Endothelial cell of umbilical vein (primary cell): ENCODE measurements at regions not wholly inside any gene's neighbourhood (a gene's known extent, or its start where the extent isn't known, plus 50 kb on each side); places are given as distances from the start of the nearest gene placed in this dataset.

ENCODE experiments used
- BruUV-seq: library from RNA; stranded (reverse); fragments of 400-500 nt; replicated peaks from 2 replicates; lab custom pipeline; 2021; lab: Mats Ljungman, UMichigan
- CTCF ChIA-PET: fragments of 300-600, 350-600 bp; sonication (Branson Sonifier 250); formaldehyde crosslinking; loops from one replicate; lab custom pipeline; 2021; ENCODE audit warnings: antibody characterized with exemption, inconsistent platforms; lab: Charles Lee
- POLR2A ChIA-PET: fragments of 300-600, 350-600 bp; sonication (Branson Sonifier 250); formaldehyde crosslinking; loops from one replicate; lab custom pipeline; 2021; ENCODE audit warnings: antibody characterized with exemption, inconsistent platforms; lab: Charles Lee
- DNase-seq: peaks from one replicate; pipeline ENCODE4 v3.0.0-alpha.2; 2011; ENCODE audit warnings: low read depth, low spot score
- FAIRE-seq: peaks from 2 replicates; lab custom pipeline; 2011; peaks lifted over from hg19 to GRCh38; lab: Jason Lieb, UNC
- H2AFZ ChIP-seq: 2 replicates; pipeline ENCODE4 v1.6.0; 2012; ENCODE audit warnings: low read depth, low read length, control low read depth, inconsistent platforms
- H3K27ac ChIP-seq: 2 replicates; pipeline ENCODE4 v1.5.1; 2011; ENCODE audit warnings: low read depth, mild to moderate bottlenecking, control low read depth, low read length, moderate library complexity; ENCODE audit not compliant: insufficient read depth
- H3K27me3 ChIP-seq, 2 experiments: 2 replicates each; pipeline versions ENCODE4 v1.6.0 to v1.6.1; 2011; ENCODE audit warnings: low read length in 2 of 2, mixed read lengths in 1 of 2; ENCODE audit not compliant: control insufficient read depth in 2 of 2, insufficient read depth in 2 of 2
- H3K36me3 ChIP-seq, 2 experiments: 2 replicates in 1 of 2; 3 replicates in 1 of 2; pipeline ENCODE4 v1.5.1; 2011; ENCODE audit warnings: low read length in 2 of 2, mild to moderate bottlenecking in 1 of 2, moderate library complexity in 1 of 2; ENCODE audit not compliant: control insufficient read depth in 2 of 2, insufficient read depth in 2 of 2; ENCODE audit errors: extremely low read depth in 1 of 2
- H3K4me1 ChIP-seq: 3 replicates; pipeline ENCODE4 v1.5.1; 2011; ENCODE audit warnings: mild to moderate bottlenecking, low read length; ENCODE audit not compliant: control insufficient read depth, insufficient read depth; ENCODE audit errors: extremely low read depth
- H3K4me2 ChIP-seq: 2 replicates; pipeline ENCODE4 v1.6.1; 2011; ENCODE audit warnings: low read length, control low read depth, mixed read lengths; ENCODE audit not compliant: insufficient read depth
- H3K4me3 ChIP-seq, 3 experiments: fragments of 200-600 bp in 1 of 3; sonication (generic), shearing (Covaris generic) in 1 of 3; replicated peaks in 1 of 3; 2 replicates each; pipeline ENCODE4 v1.5.1; 2011 to 2016; ENCODE audit warnings: control low read depth in 3 of 3, low read length in 3 of 3, mild to moderate bottlenecking in 2 of 3, inconsistent platforms in 1 of 3, low read depth in 1 of 3, moderate library complexity in 1 of 3; ENCODE audit not compliant: insufficient read depth in 1 of 3
- H3K79me2 ChIP-seq: 2 replicates; pipeline ENCODE4 v1.6.0; 2012; ENCODE audit warnings: low read length, inconsistent platforms; ENCODE audit not compliant: control insufficient read depth, insufficient read depth
- H3K9ac ChIP-seq: replicated peaks from 2 replicates; pipeline ENCODE3; 2011; ENCODE audit warnings: low read length, control low read depth; ENCODE audit not compliant: insufficient read depth; ENCODE audit errors: extremely low read depth
- H3K9me1 ChIP-seq: replicated peaks from 3 replicates; pipeline ENCODE4 v1.6.0; 2011; ENCODE audit warnings: mild to moderate bottlenecking, low read length; ENCODE audit not compliant: control insufficient read depth, insufficient read depth; ENCODE audit errors: extremely low read depth
- H3K9me3 ChIP-seq: replicated peaks from 2 replicates; pipeline ENCODE4 v1.5.1; 2012; ENCODE audit warnings: low read length, inconsistent platforms; ENCODE audit not compliant: control insufficient read depth, insufficient read depth
- H4K20me1 ChIP-seq: replicated peaks from 2 replicates; pipeline ENCODE3; 2011; ENCODE audit warnings: mild to moderate bottlenecking, low read length; ENCODE audit not compliant: control insufficient read depth, insufficient read depth; ENCODE audit errors: extremely low read depth
- CTCF ChIP-seq, 2 donors: IDR thresholded peaks; 1 replicate in 1 of 2; 2 replicates in 1 of 2; pipeline ENCODE4 v1.5.1; 2011; ENCODE audit warnings: low read length in 2 of 2, mild to moderate bottlenecking in 2 of 2, moderate library complexity in 2 of 2, control low read depth in 1 of 2, inconsistent platforms in 1 of 2, low read depth in 1 of 2; ENCODE audit not compliant: insufficient read depth in 1 of 2; ENCODE audit errors: extremely low read depth in 1 of 2
- EZH2 ChIP-seq: IDR thresholded peaks from 2 replicates; pipeline ENCODE4 v1.6.1; 2012; ENCODE audit warnings: borderline replicate concordance, low read depth, mild to moderate bottlenecking, moderate library complexity, low read length, inconsistent platforms; ENCODE audit not compliant: severe bottlenecking
- FOS ChIP-seq: IDR thresholded peaks from 2 replicates; pipeline ENCODE4 v1.6.1; 2011; ENCODE audit warnings: mild to moderate bottlenecking, low read length, moderate library complexity, borderline replicate concordance; ENCODE audit not compliant: insufficient read depth
- GATA2 ChIP-seq: IDR thresholded peaks from 2 replicates; pipeline ENCODE4 v1.7.0; 2011; ENCODE audit warnings: low read depth, mild to moderate bottlenecking, moderate library complexity, mixed read lengths, low read length; ENCODE audit not compliant: insufficient read length, insufficient read depth
- JUN ChIP-seq: IDR thresholded peaks from 2 replicates; pipeline ENCODE4 v1.6.1; 2011; ENCODE audit warnings: borderline replicate concordance, low read depth; ENCODE audit not compliant: insufficient read length, insufficient read depth
- MAX ChIP-seq: IDR thresholded peaks from 2 replicates; pipeline ENCODE4 v1.6.1; 2011; ENCODE audit not compliant: insufficient read depth, insufficient read length
- MYC ChIP-seq: IDR thresholded peaks from one replicate; pipeline ENCODE4 v1.6.1; 2011; ENCODE audit warnings: mild to moderate bottlenecking, low read depth, low read length
- POLR2A ChIP-seq: IDR thresholded peaks from 2 replicates; pipeline ENCODE4 v1.6.1; 2012; ENCODE audit warnings: low read depth, mild to moderate bottlenecking, control low read depth, low read length
- POLR2AphosphoS5 ChIP-seq: IDR thresholded peaks from 2 replicates; pipeline ENCODE4 v1.6.1; 2012; ENCODE audit warnings: low read depth, mild to moderate bottlenecking, control low read depth, low read length, moderate library complexity; ENCODE audit not compliant: insufficient read depth
- dilution Hi-C: fragments of 300-500 bp; cut with MboI; formaldehyde crosslinking; loops from one replicate; pipeline ENCODE4 v1.15.0; 2019; ENCODE audit warnings: low sequenced_read_pairs; ENCODE audit not compliant: extremely low pct_ligation_motif_present
- intact Hi-C: fragments of 100-400 bp; cut with micrococcal nuclease; formaldehyde crosslinking; loops from one replicate; pipeline ENCODE4 v1.10.0; 2022

GRCh38 chr1:80896781-80897356 lies 903.9 kb upstream of the ADGRL2 start:
- Histone ChIP-seq H3K9ac (no peak overlapping the region), H3K27ac (peak overlapping the region; percentile 1), H3K9me3 (no peaks in the 10 kb centered on the region), H3K4me1 (peaks cover 11% of the 10 kb centered on the region), H2AFZ (no peak overlapping the region), H3K27me3 (no peaks in the 10 kb centered on the region), H3K4me3 (no peak overlapping the region), H3K9me1 (no peaks in the 10 kb centered on the region), H3K36me3 (no peaks in the 10 kb centered on the region), H3K4me2 (peak overlapping the region; percentile 61), H3K79me2 (no peaks in the 10 kb centered on the region), H4K20me1 (no peaks in the 10 kb centered on the region)
- DNase-seq: peak; percentile 61
- ChIA-PET POLR2A (no interaction called here), CTCF (interaction anchor here (0.6 to 1.1 kb wide), 2 partner anchors 10 to 20 kb away, joined by 3 read pairs; no protein-coding TSS in a partner anchor)
- no TSS peak for BruUV-seq
- dilution Hi-C loops (no loop called here), intact Hi-C loops (loop anchor here (2.0 kb wide), 1 partner anchor 14 kb away; no protein-coding TSS in a partner anchor)
- no peak for TF ChIP-seq POLR2A
- TF ChIP-seq POLR2AphosphoS5: peak; percentile 67
- no peak for TF ChIP-seq MYC
- TF ChIP-seq JUN: peak; percentile 15
- TF ChIP-seq GATA2: peak; percentile 57
- no peak for TF ChIP-seq EZH2
- TF ChIP-seq FOS: peak; percentile 85
- TF ChIP-seq CTCF (IDR thresholded peaks at IDR 0.05; ENCODE audit: extremely low read depth in 1 of 2, insufficient read depth in 1 of 2, low read depth in 1 of 2, low read length in 2 of 2): no peak
- no peak for TF ChIP-seq MAX
- peak; percentile 50 for FAIRE-seq
